CD4-positive, alpha-beta T cell treated with Interferon gamma for 1 hour (primary cell): ENCODE measurements at regions not wholly inside any gene's neighbourhood (a gene's known extent, or its start where the extent isn't known, plus 50 kb on each side); places are given as distances from the start of the nearest gene placed in this dataset.
"Not testable (repeated sequence)": the region's sequence is repeated elsewhere in the genome, so short reads cannot be mapped to it uniquely, and the experiment has no call there.

Experiments
- DNase-seq: peaks from one replicate; pipeline ENCODE4 v3.0.0-alpha.2; 2020

- DNase-seq = not testable (repeated sequence)
These were observed 200.3 kb downstream of the BCL2L11 start for GRCh38 chr2:111320965-111321364.

GRCh38 chr2:111323384-111323783 is 202.7 kb downstream of the BCL2L11 start:
- DNase-seq = not testable (repeated sequence)

- DNase-seq = not testable (repeated sequence)
These were observed 207.0 kb downstream of the BCL2L11 start for GRCh38 chr2:111327726-111328125.

DNA sequence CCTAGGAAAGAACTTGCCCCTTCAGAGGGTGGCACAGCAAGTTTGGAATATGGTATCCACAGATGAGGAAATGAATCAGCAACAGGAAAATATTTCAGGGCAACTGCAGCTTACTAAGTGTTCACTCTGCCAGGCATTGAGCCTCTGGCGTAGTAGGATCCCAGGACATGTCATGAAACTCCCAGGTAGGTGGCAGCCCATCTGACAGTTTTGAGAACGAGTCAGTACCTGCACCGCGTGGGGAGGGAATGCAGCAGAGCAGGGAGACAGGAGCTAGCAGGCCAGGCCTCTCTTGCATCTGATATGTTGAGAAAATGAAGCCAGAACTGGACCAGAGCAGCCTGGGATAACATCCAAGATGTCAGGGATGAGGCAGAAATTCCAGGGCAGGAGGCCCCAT is 208.6 kb downstream of the BCL2L11 start:
- not testable (repeated sequence) for DNase-seq

- DNase-seq = not testable (repeated sequence)
These were observed 210.5 kb downstream of the BCL2L11 start for GRCh38 chr2:111331099-111331724.

GRCh38 chr2:111335220-111335907 is 214.7 kb downstream of the BCL2L11 start:
- not testable (repeated sequence) for DNase-seq

DNA sequence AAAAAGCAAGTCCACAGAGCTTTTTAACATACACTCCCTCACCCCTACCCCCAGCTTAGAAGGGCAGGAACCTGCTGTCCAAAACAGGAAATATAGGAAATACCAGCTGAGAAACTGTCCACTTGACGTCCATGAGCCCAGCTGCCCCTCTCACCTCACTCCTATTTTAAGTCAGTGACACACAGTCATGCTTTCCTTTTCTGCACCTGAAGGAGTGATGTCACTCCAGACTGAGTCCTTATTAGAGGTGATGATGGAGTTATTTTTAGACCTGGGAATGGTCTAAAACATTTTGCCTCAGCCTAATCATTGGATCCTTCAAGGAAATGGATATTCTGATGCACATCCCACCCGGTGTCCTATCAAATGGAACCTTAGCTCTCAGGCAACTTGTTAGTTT is 217.8 kb downstream of the BCL2L11 start:
- not testable (repeated sequence) for DNase-seq

GRCh38 chr2:111339476-111339875 is 218.8 kb downstream of the BCL2L11 start:
- DNase-seq = not testable (repeated sequence)

DNA sequence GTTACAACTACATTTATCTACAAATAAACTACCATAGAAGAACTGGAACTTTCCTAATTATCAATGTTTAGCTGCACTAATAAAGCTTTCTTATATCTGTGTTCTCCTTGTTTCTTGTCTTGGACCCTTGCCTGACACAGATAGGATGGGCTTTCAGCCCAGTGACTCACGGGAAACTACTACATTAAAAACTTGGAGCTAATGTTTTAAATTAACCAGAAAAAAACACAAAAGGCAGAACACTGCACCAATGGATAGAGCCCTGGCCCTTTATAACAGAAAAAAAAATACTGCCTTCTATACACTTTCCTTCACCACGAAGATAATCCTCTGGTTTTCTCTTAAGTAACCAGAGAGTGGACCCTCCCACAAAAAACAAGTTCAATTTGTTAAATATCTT is 223.9 kb downstream of the BCL2L11 start:
- not testable (repeated sequence) for DNase-seq

DNA sequence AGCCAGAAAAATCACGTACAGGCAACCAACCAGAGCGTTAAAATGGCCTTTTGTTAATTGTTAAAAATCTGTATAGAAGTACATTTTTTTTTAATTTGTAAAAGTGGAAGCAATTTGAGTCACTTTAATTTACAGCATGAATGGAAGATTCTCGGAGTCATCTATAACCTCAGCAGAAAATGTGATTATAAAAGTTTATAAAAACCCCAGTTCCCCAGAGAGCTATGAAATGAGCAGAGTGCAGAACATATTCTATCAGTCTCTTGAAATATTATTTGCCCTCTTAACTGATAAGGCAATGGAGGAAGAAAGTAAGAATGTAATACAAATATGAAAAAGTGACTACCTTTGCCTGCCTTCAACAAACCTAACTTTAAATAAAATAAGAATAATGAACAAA is 224.7 kb downstream of the BCL2L11 start:
- not testable (repeated sequence) for DNase-seq

DNA sequence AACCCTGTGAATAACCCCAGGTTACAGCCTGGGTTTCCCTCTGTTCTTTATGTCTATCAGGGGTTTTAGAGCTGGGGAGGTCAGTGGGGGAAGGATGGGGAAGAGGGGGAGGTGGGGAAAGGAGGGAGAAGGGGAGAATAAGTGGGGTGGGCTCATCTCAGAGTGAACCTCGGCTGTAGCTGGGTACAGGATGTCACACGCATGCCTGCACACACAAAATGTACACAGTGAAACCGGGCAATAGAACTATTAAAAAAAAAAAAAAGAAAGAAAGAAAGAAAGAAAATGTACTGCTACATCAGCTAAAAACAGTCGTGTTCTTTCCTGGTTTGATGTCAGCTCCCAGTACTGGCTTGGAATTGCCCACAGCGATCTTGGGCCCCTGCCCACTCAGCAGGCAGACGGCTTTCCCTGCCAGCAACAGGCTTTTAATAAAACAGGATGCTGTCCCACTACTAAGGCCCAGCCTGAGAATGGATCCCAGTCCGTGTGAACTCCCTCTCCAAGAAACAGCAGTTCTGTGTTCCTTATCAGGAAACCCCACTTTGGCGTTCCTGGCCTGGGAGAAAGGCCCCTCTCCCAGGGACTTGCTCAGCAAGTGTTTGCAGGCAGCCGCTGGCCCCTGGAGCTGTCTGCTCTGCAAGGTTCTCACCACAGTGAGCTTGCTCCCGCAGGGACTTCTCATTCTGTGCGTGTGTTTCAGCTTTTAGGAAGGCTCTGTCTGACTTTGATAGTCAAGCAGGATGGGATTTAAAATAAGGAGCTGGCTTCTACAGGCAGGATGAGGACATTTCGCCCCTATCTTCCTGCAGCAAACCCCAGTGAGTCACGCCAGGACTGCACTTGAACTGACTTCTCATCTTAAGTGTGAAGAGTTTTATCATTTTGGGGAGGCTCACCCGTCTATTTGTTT is 225.6 kb downstream of the BCL2L11 start:
- DNase-seq = not testable (repeated sequence)

DNA sequence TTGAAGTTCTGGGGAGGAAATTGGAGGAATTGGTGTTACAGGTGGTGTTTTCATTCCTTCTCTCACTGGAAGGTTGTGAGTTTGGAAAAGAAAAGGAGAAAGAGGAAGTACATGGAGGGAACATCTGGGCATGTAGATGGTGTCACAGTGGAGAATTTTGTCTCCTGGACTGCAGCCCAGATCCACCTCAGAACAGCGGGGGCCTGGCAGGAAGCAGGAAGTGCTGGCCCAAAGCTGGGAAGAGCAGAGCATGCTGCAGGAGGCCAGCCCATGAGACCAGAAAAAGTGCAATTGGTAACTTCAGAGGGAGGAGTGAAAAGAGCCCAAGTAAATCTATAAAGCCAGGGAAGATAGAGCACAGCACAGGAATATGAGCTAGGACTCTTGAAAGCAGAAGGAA is 227.0 kb downstream of the BCL2L11 start:
- not testable (repeated sequence) for DNase-seq

DNA sequence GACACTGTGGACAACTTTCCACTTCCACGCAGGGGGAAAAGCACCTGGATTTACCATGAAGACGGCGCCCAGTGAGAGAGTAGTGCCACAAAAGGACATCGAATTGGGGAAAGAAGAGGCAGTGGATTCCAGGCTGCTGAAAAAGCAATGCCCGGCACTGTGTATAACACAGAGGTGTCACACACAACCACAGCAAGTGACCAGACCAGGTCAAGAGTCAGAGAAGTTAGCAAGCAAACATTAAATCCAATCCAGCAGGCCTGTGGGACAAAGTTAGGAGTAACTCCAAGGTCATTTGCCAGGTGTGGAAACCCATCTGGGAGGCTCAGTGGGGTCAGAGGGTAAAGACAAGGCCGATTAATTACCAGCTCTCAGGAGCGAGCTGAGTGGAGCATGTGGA is 227.6 kb downstream of the BCL2L11 start:
- not testable (repeated sequence) for DNase-seq

DNA sequence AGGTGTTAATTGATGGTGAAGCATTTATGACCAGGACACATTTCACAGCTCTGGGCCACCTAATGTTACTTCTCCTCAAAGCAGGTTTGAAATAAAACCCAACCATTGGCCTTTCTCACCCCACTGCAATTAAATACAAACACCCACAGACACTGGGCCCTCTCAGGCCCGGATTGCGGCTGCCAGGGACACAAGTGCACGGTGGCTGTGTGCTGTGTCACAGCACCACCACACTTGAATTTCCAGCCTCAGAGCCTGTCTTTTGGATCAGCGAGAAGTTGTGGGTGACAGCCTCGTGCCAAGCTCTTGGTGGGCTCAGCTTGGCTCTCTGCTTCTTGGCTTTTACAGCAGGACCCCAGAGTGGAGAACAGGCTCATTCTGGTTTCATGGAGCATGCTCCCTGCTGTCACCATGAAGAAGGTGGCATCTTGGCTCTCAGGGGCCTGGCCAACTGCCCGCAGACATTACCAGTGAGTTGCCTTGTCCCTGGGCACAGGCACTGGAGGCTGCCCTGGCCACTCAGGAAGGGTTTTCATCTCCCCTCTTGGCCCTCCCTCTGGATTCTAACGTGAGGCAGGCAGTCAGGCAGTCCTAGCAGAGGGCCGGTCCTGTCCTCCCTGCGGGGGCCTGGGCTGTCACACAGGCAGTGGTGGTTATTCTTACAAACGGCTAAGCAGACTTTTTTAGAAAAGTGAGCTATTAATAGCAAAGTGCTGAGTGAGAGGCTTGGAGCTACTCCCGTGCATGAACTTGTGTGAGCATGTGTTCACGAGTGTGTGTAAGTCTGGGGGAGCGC is 234.5 kb downstream of the BCL2L11 start:
- DNase-seq = not testable (repeated sequence)

DNA sequence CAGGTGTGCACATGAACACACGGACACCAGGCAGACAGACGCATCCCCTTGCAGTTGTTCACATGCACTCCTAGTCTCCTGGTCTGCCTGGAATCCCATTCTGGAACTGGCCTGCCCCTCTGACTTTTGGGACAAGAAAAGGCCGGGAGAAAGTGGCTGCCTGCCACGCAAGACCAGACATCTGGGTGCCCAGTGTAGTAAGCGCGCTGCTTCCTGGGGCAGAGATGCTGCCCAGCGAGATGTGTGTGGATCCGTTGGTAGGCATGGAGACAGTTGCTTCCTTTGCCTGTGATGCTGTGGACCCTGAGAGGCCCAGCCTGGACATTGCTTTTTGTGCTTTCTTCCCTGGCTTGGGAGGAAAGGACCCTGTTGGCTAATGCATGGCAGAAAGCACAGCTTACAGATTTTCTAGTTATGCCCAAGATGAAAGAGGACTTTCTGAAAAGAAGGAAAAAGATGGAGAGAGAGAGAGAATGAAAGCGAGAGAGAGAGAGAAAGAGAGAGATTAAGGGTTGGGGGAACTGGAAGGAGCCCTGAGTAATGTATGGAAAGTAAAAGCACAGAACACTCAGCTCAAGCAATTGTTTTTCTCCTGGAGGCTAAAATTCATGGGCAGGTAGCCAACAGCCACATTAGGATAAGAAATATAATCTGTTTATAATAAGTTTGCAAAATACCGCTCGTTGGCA is 235.3 kb downstream of the BCL2L11 start:
- not testable (repeated sequence) for DNase-seq

DNA sequence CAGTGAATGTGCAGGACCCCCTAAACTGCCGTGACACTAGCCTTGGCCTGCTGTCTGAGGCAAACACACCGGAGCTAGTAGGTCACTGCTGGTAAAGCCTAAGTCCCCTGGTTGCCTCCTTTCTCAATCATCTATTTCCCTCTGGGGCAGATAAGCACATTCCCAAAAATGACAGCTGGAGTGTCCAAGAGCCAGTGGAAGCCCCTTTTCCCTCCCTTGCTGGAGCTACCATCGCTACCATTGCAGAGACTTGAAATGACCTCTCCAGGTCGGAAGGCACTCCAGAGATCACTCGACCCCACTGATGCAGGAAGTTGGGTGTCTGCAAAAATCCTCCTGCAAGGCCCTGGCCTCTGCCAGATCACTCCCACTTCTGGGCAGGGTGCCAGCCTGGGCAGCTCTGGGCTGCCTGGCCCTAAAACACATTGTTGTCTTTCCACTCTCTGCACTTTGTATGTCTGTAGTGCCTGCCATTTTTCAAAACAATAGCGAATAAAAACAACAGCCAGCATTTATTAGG is 235.9 kb downstream of the BCL2L11 start:
- DNase-seq = not testable (repeated sequence)

GRCh38 chr2:111365986-111366640 is 245.4 kb downstream of the BCL2L11 start:
- not testable (repeated sequence) for DNase-seq

DNA sequence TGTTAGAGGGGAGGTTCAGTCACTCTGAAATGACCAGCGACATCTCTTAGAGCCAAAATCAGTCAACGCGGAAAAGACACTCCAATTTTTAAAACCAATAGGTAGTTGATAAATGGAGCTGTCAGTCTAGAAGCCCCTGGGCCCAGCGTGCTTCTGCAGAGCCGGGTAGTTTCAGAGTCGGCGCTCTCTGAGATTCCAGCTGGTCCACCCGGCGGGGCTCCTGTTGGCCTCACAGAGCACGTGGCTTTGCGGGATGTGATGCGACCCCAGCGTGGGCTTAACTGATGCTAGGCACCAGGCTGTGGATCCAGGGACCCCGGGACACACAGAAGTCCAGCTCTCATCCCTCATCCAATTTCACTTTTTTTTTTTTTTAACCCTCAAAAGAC is 245.9 kb downstream of the BCL2L11 start:
- not testable (repeated sequence) for DNase-seq

GRCh38 chr2:111367080-111367479 is 246.4 kb downstream of the BCL2L11 start:
- not testable (repeated sequence) for DNase-seq

DNA sequence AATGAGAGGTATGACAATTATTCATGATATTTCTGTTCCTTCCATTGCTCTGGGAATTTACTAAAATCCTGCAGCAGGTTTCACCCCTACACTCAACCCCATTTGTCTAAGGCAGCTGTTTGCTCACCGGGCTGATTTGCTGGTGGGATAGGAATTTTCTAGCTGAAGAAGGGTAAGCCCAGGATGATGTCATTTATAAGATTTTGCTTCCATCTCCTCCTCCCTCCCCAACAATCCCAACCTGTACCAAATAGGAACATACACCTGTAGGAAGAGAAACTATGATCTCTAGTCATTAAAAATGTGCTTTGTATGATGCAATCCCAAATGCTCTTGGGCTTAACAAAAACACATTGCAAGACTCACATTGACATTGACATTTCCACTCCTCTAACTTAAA is 247.2 kb downstream of the BCL2L11 start:
- not testable (repeated sequence) for DNase-seq

- not testable (repeated sequence) for DNase-seq
These were observed 247.6 kb downstream of the BCL2L11 start for GRCh38 chr2:111368288-111368687.
